DND-41 (cell line): ENCODE measurements at regions not wholly inside any gene's neighbourhood (a gene's known extent, or its start where the extent isn't known, plus 50 kb on each side); places are given as distances from the start of the nearest gene placed in this dataset.

Experiments used
- EZH2 ChIP-seq: IDR thresholded peaks from 3 replicates; pipeline ENCODE4 v1.6.1; 2012; ENCODE audit warnings: borderline replicate concordance, low read depth, mild to moderate bottlenecking, moderate library complexity, low read length, inconsistent platforms; ENCODE audit not compliant: severe bottlenecking
- TF ChIP-seq, protein P1 (sequence below): IDR thresholded peaks from 2 replicates; pipeline ENCODE4 v1.5.1; 2012; ENCODE audit warnings: borderline replicate concordance, low read length, moderate library complexity, mild to moderate bottlenecking; ENCODE audit not compliant: poor library complexity, severe bottlenecking; ENCODE audit errors: extremely low read depth

DNA sequence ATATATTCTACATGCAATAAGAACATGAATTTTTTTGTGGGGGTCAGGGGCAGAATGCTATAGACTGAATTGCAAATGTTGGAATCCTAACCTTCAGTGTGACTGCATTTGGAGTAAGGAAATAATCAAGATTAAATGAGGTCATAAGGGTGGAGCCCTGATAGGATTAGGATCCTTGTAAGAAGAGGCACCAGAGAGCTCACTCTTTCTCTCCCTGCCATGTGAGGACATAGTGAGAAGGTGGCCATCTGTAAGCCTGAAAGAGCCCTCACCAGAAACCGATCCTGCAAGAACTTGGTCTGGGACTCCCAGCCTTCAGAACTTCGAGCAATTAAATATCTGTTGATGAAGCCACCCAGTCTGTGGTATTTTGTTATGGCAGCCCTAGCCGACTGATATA is 70.3 kb upstream of the SOX13 start:
- TF ChIP-seq, protein P1, sequence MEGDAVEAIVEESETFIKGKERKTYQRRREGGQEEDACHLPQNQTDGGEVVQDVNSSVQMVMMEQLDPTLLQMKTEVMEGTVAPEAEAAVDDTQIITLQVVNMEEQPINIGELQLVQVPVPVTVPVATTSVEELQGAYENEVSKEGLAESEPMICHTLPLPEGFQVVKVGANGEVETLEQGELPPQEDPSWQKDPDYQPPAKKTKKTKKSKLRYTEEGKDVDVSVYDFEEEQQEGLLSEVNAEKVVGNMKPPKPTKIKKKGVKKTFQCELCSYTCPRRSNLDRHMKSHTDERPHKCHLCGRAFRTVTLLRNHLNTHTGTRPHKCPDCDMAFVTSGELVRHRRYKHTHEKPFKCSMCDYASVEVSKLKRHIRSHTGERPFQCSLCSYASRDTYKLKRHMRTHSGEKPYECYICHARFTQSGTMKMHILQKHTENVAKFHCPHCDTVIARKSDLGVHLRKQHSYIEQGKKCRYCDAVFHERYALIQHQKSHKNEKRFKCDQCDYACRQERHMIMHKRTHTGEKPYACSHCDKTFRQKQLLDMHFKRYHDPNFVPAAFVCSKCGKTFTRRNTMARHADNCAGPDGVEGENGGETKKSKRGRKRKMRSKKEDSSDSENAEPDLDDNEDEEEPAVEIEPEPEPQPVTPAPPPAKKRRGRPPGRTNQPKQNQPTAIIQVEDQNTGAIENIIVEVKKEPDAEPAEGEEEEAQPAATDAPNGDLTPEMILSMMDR: no peak
- no peak for TF ChIP-seq EZH2
